ENCODE measurements at regions not wholly inside any gene's neighbourhood (a gene's known extent, or its start where the extent isn't known, plus 50 kb on each side); places are given as distances from the start of the nearest gene placed in this dataset.

- TF ChIP-seq CTCF (IDR thresholded peaks at IDR 0.05; ENCODE audit: low read depth, low read length), result no peak
- no peak for TF ChIP-seq EZH2phosphoT487 (IDR thresholded peaks at IDR 0.05; ENCODE audit: low read depth)
Observed at GRCh38 chr1:34332996-34333395, 156.3 kb downstream of the C1orf94 start.

All from OCI-LY3 (cell line).